SK-N-SH (cell line): ENCODE measurements at regions not wholly inside any gene's neighbourhood (a gene's known extent, or its start where the extent isn't known, plus 50 kb on each side); places are given as distances from the start of the nearest gene placed in this dataset.

Source experiments
- CTCF ChIA-PET: fragments of 300-600, 350-600 bp; formaldehyde crosslinking; extraction: SDS; loops from one replicate; lab custom pipeline; 2021; lab: Yijun Ruan, JAX
- POLR2A ChIA-PET: fragments of 350-600 bp; sonication (Branson Sonifier 250); formaldehyde crosslinking; extraction: SDS; loops from one replicate; lab custom pipeline; 2020; ENCODE audit warnings: antibody characterized with exemption, inconsistent platforms; lab: Yijun Ruan, JAX
- DNase-seq: peaks from one replicate; pipeline ENCODE4 v3.0.0; 2012
- H2AFZ ChIP-seq: fragments of 200-600 bp; sonication (generic); 2 replicates; pipeline ENCODE4 v1.8.1; 2016; ENCODE audit warnings: antibody characterized with exemption, mild to moderate bottlenecking, low read depth
- H3F3A ChIP-seq: fragments of 200-600 bp; sonication (generic); replicated peaks from 2 replicates; pipeline ENCODE3; 2016; ENCODE audit warnings: antibody characterized with exemption, mild to moderate bottlenecking; ENCODE audit not compliant: insufficient read depth
- H3K27ac ChIP-seq, 2 experiments: fragments of 200-500 bp in 1 of 2; fragments of 200-600 bp in 1 of 2; sonication (Bioruptor generic) in 1 of 2; sonication (generic), shearing (Covaris generic) in 1 of 2; 2 replicates each; pipeline versions ENCODE4 v1.5.1 to v1.6.1; 2014 to 2016; ENCODE audit warnings: low read depth in 2 of 2, inconsistent platforms in 1 of 2, low read length in 1 of 2, mild to moderate bottlenecking in 1 of 2, mixed read lengths in 1 of 2
- H3K27me3 ChIP-seq: fragments of 200-600 bp; sonication (generic), shearing (Covaris generic); 2 replicates; pipeline ENCODE4 v1.6.1; 2016; ENCODE audit warnings: mixed run types; ENCODE audit not compliant: insufficient read depth
- H3K36me3 ChIP-seq, 2 experiments: fragments of 200-500 bp in 1 of 2; fragments of 200-600 bp in 1 of 2; sonication (Bioruptor generic) in 1 of 2; sonication (generic) in 1 of 2; replicated peaks in 1 of 2; 2 replicates each; pipeline versions ENCODE3 to v1.5.1; 2014 to 2016; ENCODE audit warnings: low read length in 1 of 2, mild to moderate bottlenecking in 1 of 2; ENCODE audit not compliant: insufficient read depth in 2 of 2, control insufficient read depth in 1 of 2
- H3K4me1 ChIP-seq, 2 experiments: fragments of 200-500 bp in 1 of 2; fragments of 200-600 bp in 1 of 2; sonication (Bioruptor generic) in 1 of 2; sonication (generic), shearing (Covaris generic) in 1 of 2; 2 replicates each; pipeline versions ENCODE4 v1.5.1 to v1.6.1; 2014 to 2016; ENCODE audit warnings: low read depth in 1 of 2, low read length in 1 of 2, mixed run types in 1 of 2; ENCODE audit not compliant: insufficient read depth in 2 of 2, control insufficient read depth in 1 of 2
- H3K4me2 ChIP-seq: fragments of 200-600 bp; sonication (generic), shearing (Covaris generic); 2 replicates; pipeline ENCODE4 v1.6.1; 2017; ENCODE audit warnings: mixed run types
- H3K4me3 ChIP-seq, 2 experiments: fragments of 200-500 bp in 1 of 2; fragments of 200-600 bp in 1 of 2; sonication (Bioruptor generic) in 1 of 2; sonication (generic), shearing (Covaris generic) in 1 of 2; 2 replicates each; pipeline versions ENCODE4 v1.5.1 to v1.8.1; 2014 to 2016; ENCODE audit warnings: low read depth in 2 of 2, inconsistent platforms in 1 of 2, low read length in 1 of 2, mild to moderate bottlenecking in 1 of 2, mixed read lengths in 1 of 2, moderate library complexity in 1 of 2
- H3K79me2 ChIP-seq: fragments of 200-600 bp; sonication (generic); 2 replicates; pipeline ENCODE4 v1.8.1; 2017; ENCODE audit warnings: mild to moderate bottlenecking; ENCODE audit not compliant: insufficient read depth
- H3K9ac ChIP-seq: fragments of 200-600 bp; sonication (generic); 2 replicates; pipeline ENCODE4 v1.6.1; 2017; ENCODE audit warnings: mixed run types
- H3K9me2 ChIP-seq: fragments of 200-600 bp; sonication (generic); 2 replicates; pipeline ENCODE4 v1.6.1; 2017; ENCODE audit warnings: mixed run types
- H3K9me3 ChIP-seq: fragments of 200-600 bp; sonication (generic); 2 replicates; pipeline ENCODE4 v1.6.1; 2017; ENCODE audit warnings: mixed run types, mild to moderate bottlenecking, moderate library complexity
- H4K20me1 ChIP-seq: fragments of 200-600 bp; sonication (generic); 2 replicates; pipeline ENCODE4 v1.6.1; 2017; ENCODE audit warnings: mild to moderate bottlenecking, mixed run types; ENCODE audit not compliant: insufficient read depth
- CHD2 ChIP-seq: fragments of 150-350 bp; IDR thresholded peaks from 2 replicates; pipeline ENCODE4 v1.6.1; 2018; ENCODE audit warnings: low read length; ENCODE audit not compliant: partially characterized antibody
- ELF1 ChIP-seq: IDR thresholded peaks from 2 replicates; pipeline ENCODE4 v1.4.0; 2012
- EZH2phosphoT487 ChIP-seq: fragments of 200-600 bp; sonication (generic); IDR thresholded peaks from 2 replicates; pipeline ENCODE4 v1.6.1; 2017; ENCODE audit warnings: low read depth, mixed run types, mild to moderate bottlenecking, antibody characterized with exemption, moderate library complexity, borderline replicate concordance
- FOSL2 ChIP-seq: IDR thresholded peaks from 2 replicates; pipeline ENCODE4 v1.4.0; 2012; ENCODE audit warnings: low read depth, mild to moderate bottlenecking, moderate library complexity, borderline replicate concordance
- FOXM1 ChIP-seq: IDR thresholded peaks from 2 replicates; pipeline ENCODE4 v1.4.0; 2012; ENCODE audit warnings: low read depth, mild to moderate bottlenecking
- GATA2 ChIP-seq: sonication (generic); formaldehyde crosslinking; IDR thresholded peaks from 2 replicates; pipeline ENCODE4 v1.5.0; 2020; ENCODE audit warnings: mild to moderate bottlenecking, missing genetic modification reagents
- MAX ChIP-seq: IDR thresholded peaks from 2 replicates; pipeline ENCODE4 v1.4.0; 2012; ENCODE audit warnings: low read depth
- NFIC ChIP-seq: IDR thresholded peaks from 2 replicates; pipeline ENCODE4 v1.4.0; 2012; ENCODE audit warnings: borderline replicate concordance
- POLR2AphosphoS5 ChIP-seq: IDR thresholded peaks from 2 replicates; pipeline ENCODE4 v1.6.1; 2012; ENCODE audit warnings: low read depth, low read length
- RAD21 ChIP-seq: IDR thresholded peaks from 2 replicates; pipeline ENCODE4 v1.6.1; 2012; ENCODE audit warnings: mild to moderate bottlenecking, low read length
- RCOR1 ChIP-seq: fragments of 150-350 bp; IDR thresholded peaks from 2 replicates; pipeline ENCODE4 v1.6.1; 2017; ENCODE audit warnings: antibody characterized with exemption, low read length
- SMC3 ChIP-seq: IDR thresholded peaks from 2 replicates; pipeline ENCODE4 v1.6.1; 2012; ENCODE audit warnings: low read depth, low read length, improper control_type of control experiment
- TAF1 ChIP-seq: IDR thresholded peaks from 2 replicates; pipeline ENCODE4 v1.6.1; 2012; ENCODE audit warnings: low read depth, mild to moderate bottlenecking, low read length, moderate library complexity, borderline replicate concordance
- TEAD4 ChIP-seq: IDR thresholded peaks from 2 replicates; pipeline ENCODE4 v1.4.0; 2012; ENCODE audit warnings: mild to moderate bottlenecking, borderline replicate concordance; ENCODE audit not compliant: insufficient read depth
- USF1 ChIP-seq: IDR thresholded peaks from 2 replicates; pipeline ENCODE4 v1.4.0; 2012; ENCODE audit warnings: low read depth, borderline replicate concordance
- WGBS: methylation state at CpG from one replicate; pipeline ENCODE4 v1.1.6; 2017; ENCODE audit warnings: low lambda C conversion rate; 5-methylcytosine and 5-hydroxymethylcytosine counted together
- TF ChIP-seq, protein P1 (sequence below): fragments of 200-600 bp; sonication (generic); IDR thresholded peaks from 2 replicates; pipeline ENCODE4 v1.6.1; 2017; ENCODE audit warnings: antibody characterized with exemption, mild to moderate bottlenecking, moderate library complexity

DNA sequence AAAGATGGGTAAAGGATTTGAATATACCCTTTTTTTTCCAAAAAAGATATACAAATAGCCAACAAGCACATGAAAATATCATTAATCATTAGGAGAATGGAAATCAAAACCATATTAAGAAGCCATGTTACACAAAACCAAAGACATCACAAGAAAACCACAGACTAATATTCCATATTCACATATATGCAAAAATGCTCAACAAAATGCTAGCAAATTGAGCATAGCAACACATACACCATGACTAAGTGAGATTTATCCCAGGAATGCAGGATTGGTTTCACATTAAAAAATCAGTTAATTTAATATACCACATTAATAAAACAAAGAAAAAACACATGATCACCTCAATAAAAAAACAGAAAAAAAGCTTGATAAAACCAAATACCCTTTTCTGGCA is 84.7 kb upstream of the LMNTD1 start (continued):
- TF ChIP-seq FOSL2, result no peak
- no peak for TF ChIP-seq TEAD4
- TF ChIP-seq FOXM1, result no peak
- no peak for TF ChIP-seq SMC3
- TF ChIP-seq ELF1, result no peak
- TF ChIP-seq GATA2 (CRISPR knock-in tag), result no peak
- TF ChIP-seq USF1, result no peak
- no peak for TF ChIP-seq TAF1
- no peak for TF ChIP-seq EZH2phosphoT487
- TF ChIP-seq, all 33 proteins: peak for 0

DNA sequence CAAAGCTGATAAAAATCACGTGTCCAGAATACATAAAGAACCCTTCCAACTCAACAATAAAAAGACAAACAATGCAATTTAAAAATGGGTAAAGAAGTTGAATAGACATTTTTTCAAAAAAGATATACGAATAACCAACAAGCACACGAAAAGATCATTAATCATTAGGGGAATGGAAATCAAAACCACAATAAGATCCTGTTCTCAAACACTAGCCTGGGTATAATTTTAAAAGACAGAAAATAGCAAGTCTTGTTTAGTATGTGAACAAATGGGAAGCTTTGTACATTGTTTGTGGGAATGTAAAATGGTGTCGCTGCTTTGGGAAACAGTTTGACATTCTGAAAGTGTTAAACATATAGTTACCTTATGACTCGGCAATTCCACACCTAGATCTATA is 86.3 kb upstream of the LMNTD1 start:
- no peaks in the 10 kb centered on the region for H3K79me2 ChIP-seq
- CTCF ChIA-PET, result no interaction called here
- POLR2A ChIA-PET, result no interaction called here
- no peaks in the 10 kb centered on the region for H4K20me1 ChIP-seq
- no peak overlapping the region for H3K9ac ChIP-seq
- DNase-seq, result no peak
- no peaks in the 10 kb centered on the region for H3K27me3 ChIP-seq
- 84% methylated on average over 5 of the region's 5 CpGs for WGBS
- no peaks in the 10 kb centered on the region for H3K9me2 ChIP-seq
- no peak overlapping the region for H3K4me3 ChIP-seq
- H3K36me3 ChIP-seq, result peaks cover 0 to 2% of the 10 kb centered on the region in 2 experiments
- H3K27ac ChIP-seq, result no peak overlapping the region
- H3K4me1 ChIP-seq, result peaks cover 0 to 3% of the 10 kb centered on the region in 2 experiments; a peak in 2 of 4 replicates
- no peaks in the 10 kb centered on the region for H3K9me3 ChIP-seq
- no peak overlapping the region for H3K4me2 ChIP-seq
- H3F3A ChIP-seq, result no peaks in the 10 kb centered on the region
- H2AFZ ChIP-seq, result no peak overlapping the region
- TF ChIP-seq, protein P1, sequence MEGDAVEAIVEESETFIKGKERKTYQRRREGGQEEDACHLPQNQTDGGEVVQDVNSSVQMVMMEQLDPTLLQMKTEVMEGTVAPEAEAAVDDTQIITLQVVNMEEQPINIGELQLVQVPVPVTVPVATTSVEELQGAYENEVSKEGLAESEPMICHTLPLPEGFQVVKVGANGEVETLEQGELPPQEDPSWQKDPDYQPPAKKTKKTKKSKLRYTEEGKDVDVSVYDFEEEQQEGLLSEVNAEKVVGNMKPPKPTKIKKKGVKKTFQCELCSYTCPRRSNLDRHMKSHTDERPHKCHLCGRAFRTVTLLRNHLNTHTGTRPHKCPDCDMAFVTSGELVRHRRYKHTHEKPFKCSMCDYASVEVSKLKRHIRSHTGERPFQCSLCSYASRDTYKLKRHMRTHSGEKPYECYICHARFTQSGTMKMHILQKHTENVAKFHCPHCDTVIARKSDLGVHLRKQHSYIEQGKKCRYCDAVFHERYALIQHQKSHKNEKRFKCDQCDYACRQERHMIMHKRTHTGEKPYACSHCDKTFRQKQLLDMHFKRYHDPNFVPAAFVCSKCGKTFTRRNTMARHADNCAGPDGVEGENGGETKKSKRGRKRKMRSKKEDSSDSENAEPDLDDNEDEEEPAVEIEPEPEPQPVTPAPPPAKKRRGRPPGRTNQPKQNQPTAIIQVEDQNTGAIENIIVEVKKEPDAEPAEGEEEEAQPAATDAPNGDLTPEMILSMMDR, result no peak
- TF ChIP-seq SMC3 (no peak), MAX (no peak), FOXM1 (no peak), CHD2 (no peak), NFIC (no peak), RAD21 (no peak), TEAD4 (no peak), FOSL2 (no peak), POLR2AphosphoS5 (no peak), RCOR1 (no peak)
